Nephron progenitor cell (in vitro differentiated cells): ENCODE measurements at regions not wholly inside any gene's neighbourhood (a gene's known extent, or its start where the extent isn't known, plus 50 kb on each side); places are given as distances from the start of the nearest gene placed in this dataset.
A peak's percentile ranks its signal among the peaks of the same experiment; 100 is the strongest.

Experiments
- DNase-seq: peaks from one replicate; pipeline ENCODE4 v3.0.0; 2021
- H3K27ac Mint-ChIP-seq: 2 replicates; pipeline ENCODE4 v1.8.0; 2021; ENCODE audit warnings: mild to moderate bottlenecking, moderate library complexity, mixed read lengths
- H3K27me3 Mint-ChIP-seq: 2 replicates; pipeline ENCODE4 v1.8.0; 2021; ENCODE audit warnings: mild to moderate bottlenecking, low read depth, mixed read lengths; ENCODE audit not compliant: poor library complexity
- H3K36me3 Mint-ChIP-seq: 2 replicates; pipeline ENCODE4 v1.8.0; 2021; ENCODE audit warnings: low read depth, mixed read lengths
- H3K4me1 Mint-ChIP-seq: 2 replicates; pipeline ENCODE4 v1.8.0; 2021; ENCODE audit warnings: mixed read lengths
- H3K4me3 Mint-ChIP-seq: 2 replicates; pipeline ENCODE4 v1.8.0; 2021; ENCODE audit warnings: mild to moderate bottlenecking, moderate library complexity, mixed read lengths
- H3K9me3 Mint-ChIP-seq: 2 replicates; pipeline ENCODE4 v1.8.0; 2021; ENCODE audit warnings: mild to moderate bottlenecking, moderate library complexity, mixed read lengths
- TF ChIP-seq, protein P1 (sequence below): fragments of 200-600 bp; sonication (generic); IDR thresholded peaks from 2 replicates; pipeline ENCODE4 v1.5.0; 2021; ENCODE audit warnings: antibody characterized with exemption

DNA sequence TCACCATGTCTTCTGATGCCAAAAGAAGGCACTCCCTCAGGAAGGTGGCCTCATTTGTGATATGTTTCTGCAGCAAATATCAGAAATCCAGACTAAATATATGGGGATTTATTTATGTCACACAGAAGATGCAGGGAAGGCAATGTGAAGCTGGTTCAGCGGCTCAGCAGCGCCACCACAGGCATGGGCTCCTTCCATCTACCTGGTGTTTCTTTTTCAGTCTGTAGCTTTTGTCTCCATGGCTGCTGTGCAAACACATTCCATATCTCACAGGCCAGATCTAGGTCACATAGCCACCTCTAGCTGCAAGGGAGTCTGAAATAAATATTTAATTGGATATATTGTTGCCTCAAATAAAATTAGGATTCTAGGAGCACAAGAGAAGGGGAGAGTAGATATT is 502.1 kb upstream of the IL12A start:
- H3K4me1 Mint-ChIP-seq: peaks cover 4% of the 10 kb centered on the region
- H3K27ac Mint-ChIP-seq: no peak overlapping the region
- peak; percentile 4 for DNase-seq
- TF ChIP-seq, protein P1, sequence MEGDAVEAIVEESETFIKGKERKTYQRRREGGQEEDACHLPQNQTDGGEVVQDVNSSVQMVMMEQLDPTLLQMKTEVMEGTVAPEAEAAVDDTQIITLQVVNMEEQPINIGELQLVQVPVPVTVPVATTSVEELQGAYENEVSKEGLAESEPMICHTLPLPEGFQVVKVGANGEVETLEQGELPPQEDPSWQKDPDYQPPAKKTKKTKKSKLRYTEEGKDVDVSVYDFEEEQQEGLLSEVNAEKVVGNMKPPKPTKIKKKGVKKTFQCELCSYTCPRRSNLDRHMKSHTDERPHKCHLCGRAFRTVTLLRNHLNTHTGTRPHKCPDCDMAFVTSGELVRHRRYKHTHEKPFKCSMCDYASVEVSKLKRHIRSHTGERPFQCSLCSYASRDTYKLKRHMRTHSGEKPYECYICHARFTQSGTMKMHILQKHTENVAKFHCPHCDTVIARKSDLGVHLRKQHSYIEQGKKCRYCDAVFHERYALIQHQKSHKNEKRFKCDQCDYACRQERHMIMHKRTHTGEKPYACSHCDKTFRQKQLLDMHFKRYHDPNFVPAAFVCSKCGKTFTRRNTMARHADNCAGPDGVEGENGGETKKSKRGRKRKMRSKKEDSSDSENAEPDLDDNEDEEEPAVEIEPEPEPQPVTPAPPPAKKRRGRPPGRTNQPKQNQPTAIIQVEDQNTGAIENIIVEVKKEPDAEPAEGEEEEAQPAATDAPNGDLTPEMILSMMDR: peak; percentile 14
- H3K4me3 Mint-ChIP-seq: no peak overlapping the region
- H3K36me3 Mint-ChIP-seq: peaks cover 11% of the 10 kb centered on the region
- peaks cover 23% of the 10 kb centered on the region for H3K9me3 Mint-ChIP-seq
- no peaks in the 10 kb centered on the region for H3K27me3 Mint-ChIP-seq

DNA sequence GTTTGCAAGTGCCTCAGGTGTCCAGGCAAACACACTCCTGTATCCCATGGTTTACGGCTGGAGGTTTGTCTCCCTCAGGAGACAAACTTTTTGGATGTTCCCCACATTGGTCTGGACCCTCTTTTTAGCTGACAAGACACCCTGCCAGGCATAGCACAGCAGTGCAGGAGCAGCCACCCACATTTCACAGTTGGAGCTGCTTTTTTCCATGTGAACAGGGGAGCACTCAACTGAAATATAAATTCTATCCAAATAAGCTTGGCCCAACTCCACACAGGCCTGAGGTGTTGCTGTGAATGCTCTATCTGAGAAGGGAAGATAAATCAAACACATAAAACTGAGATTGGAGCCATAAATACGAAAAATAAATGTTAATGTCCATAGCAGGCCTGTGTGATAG is 501.3 kb upstream of the IL12A start:
- H3K36me3 Mint-ChIP-seq: peaks cover 11% of the 10 kb centered on the region
- no peak overlapping the region for H3K27ac Mint-ChIP-seq
- H3K4me3 Mint-ChIP-seq: no peak overlapping the region
- H3K4me1 Mint-ChIP-seq: peaks cover 4% of the 10 kb centered on the region
- peaks cover 4% of the 10 kb centered on the region for H3K27me3 Mint-ChIP-seq
- no peak for DNase-seq
- TF ChIP-seq, protein P1: no peak
- H3K9me3 Mint-ChIP-seq: peaks cover 25% of the 10 kb centered on the region

DNA sequence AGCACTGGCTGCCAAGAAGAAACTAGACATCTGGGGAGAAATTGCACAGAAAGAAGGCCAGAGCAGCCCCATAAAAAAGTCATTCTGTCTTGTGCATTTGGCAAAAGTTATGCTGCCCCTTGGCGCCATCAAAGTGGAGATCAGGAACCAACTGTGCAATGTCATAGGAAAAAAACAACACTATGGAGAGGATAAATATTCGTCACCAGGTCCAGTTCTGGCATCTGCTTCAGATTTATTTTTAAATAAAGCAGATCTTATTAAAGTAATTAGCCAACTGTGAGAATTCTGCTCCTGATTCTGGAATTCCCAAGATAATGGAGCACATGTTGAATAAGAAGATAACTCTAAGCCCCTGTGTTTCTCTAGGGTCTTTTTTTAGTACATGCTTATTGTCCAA is 500.0 kb upstream of the IL12A start:
- H3K27ac Mint-ChIP-seq: no peak overlapping the region
- no peak for DNase-seq
- peaks cover 6% of the 10 kb centered on the region for H3K27me3 Mint-ChIP-seq
- peaks cover 11% of the 10 kb centered on the region for H3K36me3 Mint-ChIP-seq
- no peaks in the 10 kb centered on the region for H3K4me1 Mint-ChIP-seq
- TF ChIP-seq, protein P1: no peak
- peaks cover 28% of the 10 kb centered on the region for H3K9me3 Mint-ChIP-seq
- H3K4me3 Mint-ChIP-seq: no peak overlapping the region

DNA sequence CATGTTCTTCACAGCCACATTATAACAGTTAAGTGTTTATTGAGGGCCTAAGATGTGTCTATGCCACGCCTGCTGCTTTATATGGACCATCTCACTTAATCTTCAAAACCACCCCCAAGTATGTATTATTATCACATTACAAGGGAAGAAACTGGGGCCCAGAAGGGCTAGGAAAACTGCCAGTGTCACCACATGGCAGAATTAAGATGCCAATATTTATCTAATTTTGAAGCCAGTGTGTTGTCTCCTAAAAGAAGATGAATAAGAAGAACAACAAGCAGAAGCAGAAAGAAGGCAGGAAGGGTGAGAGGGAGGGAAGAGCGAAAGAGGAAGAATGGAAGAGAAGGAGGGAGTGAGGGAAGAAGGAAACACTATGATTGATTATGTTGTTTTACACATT is 491.3 kb upstream of the IL12A start:
- no peak overlapping the region for H3K4me3 Mint-ChIP-seq
- DNase-seq: no peak
- H3K4me1 Mint-ChIP-seq: no peaks in the 10 kb centered on the region
- TF ChIP-seq, protein P1: no peak
- H3K9me3 Mint-ChIP-seq: peaks cover 5% of the 10 kb centered on the region
- no peaks in the 10 kb centered on the region for H3K36me3 Mint-ChIP-seq
- no peak overlapping the region for H3K27ac Mint-ChIP-seq
- H3K27me3 Mint-ChIP-seq: peaks cover under 1% of the 10 kb centered on the region

DNA sequence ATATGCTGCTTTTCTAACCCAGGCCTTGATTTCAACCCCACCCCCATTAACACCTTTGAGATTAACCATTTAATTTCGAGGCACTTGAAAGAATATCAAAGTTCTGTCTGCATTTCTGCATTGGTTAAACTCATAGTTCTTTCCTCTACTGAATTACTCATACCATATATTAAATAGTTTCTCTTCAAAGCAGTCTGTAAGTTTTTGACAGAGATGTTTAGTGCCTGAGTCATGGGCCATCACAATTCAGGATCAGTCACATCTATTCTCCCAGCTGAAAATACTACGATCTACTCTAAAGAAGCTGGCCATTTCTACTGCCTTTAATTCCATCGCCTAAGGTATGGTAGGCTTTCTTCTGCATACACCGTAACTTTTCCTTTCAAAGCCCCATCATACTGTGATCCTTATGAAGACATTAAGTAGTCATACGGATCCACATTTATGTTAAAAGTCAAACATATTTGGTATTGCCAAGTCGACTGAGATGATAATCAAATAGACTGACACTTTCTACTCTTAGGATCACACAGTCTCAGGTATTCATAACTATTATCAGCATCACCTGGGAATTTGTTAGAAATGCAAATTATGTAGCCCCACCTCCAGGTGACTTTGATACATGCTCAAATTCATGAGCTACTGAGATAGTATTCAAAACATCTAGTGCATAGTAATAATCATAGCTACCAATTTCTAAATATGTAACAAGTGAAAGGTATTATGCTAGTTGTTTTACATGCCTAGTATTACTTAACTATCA is 489.4 kb upstream of the IL12A start:
- Mint-ChIP-seq H3K4me1 (no peaks in the 10 kb centered on the region), H3K27me3 (no peaks in the 10 kb centered on the region), H3K4me3 (no peak overlapping the region), H3K36me3 (no peaks in the 10 kb centered on the region), H3K27ac (no peak overlapping the region), H3K9me3 (peaks cover 3% of the 10 kb centered on the region)
- DNase-seq: no peak
- TF ChIP-seq, protein P1: no peak

DNA sequence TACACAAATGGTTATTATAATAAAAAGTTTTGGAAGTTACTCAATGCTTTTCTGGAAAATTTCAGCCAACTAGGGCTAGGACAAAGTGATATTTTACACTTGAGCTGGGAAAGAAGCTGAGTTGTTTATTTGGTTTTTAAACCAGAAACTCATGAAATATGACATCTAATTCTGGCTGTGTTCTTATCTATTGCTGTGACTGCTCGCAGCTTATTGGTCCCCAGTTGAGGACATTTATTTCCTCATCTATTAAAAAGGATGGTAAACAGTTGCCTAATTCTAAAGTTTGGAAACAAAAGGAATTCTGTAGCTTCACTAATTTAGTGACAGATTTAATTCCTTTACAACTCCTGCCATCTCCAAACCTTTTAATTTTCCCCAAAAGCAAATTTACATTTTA is 487.6 kb upstream of the IL12A start:
- H3K27me3 Mint-ChIP-seq: no peaks in the 10 kb centered on the region
- no peak overlapping the region for H3K27ac Mint-ChIP-seq
- H3K4me1 Mint-ChIP-seq: no peaks in the 10 kb centered on the region
- H3K4me3 Mint-ChIP-seq: no peak overlapping the region
- H3K9me3 Mint-ChIP-seq: no peaks in the 10 kb centered on the region
- TF ChIP-seq, protein P1: no peak
- H3K36me3 Mint-ChIP-seq: no peaks in the 10 kb centered on the region
- DNase-seq: no peak
